ENCODE measurements at regions not wholly inside any gene's neighbourhood (a gene's known extent, or its start where the extent isn't known, plus 50 kb on each side); places are given as distances from the start of the nearest gene placed in this dataset.

GRCh38 chrX:26927419-26927818, 535.7 kb downstream of the PPP4R3C start:
- TF ChIP-seq KDM1A (IDR thresholded peaks at IDR 0.05; ENCODE audit: borderline replicate concordance) (no peak), RCOR1 (conservative IDR thresholded peaks at IDR 0.05; ENCODE audit: low read depth, low read length) (no peak), CTCF (IDR thresholded peaks at IDR 0.05 in 2 of 3, conservative IDR thresholded peaks at IDR 0.05 in 1 of 3; ENCODE audit: control insufficient read depth in 2 of 3, extremely low read depth in 1 of 3, insufficient read depth in 1 of 3, low read depth in 3 of 3, low read length in 3 of 3) (no peak), RFX5 (IDR thresholded peaks at IDR 0.05; ENCODE audit: low read depth, low read length) (no peak), CEBPB (IDR thresholded peaks at IDR 0.05; ENCODE audit: borderline replicate concordance in 1 of 2, low read depth in 2 of 2, low read length in 2 of 2) (no peak)
- TF ChIP-seq, protein P1, sequence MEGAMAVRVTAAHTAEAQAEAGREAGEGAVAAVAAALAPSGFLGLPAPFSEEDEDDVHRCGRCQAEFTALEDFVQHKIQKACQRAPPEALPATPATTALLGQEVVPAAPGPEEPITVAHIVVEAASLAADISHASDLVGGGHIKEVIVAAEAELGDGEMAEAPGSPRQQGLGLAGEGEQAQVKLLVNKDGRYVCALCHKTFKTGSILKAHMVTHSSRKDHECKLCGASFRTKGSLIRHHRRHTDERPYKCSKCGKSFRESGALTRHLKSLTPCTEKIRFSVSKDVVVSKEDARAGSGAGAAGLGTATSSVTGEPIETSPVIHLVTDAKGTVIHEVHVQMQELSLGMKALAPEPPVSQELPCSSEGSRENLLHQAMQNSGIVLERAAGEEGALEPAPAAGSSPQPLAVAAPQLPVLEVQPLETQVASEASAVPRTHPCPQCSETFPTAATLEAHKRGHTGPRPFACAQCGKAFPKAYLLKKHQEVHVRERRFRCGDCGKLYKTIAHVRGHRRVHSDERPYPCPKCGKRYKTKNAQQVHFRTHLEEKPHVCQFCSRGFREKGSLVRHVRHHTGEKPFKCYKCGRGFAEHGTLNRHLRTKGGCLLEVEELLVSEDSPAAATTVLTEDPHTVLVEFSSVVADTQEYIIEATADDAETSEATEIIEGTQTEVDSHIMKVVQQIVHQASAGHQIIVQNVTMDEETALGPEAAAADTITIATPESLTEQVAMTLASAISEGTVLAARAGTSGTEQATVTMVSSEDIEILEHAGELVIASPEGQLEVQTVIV (IDR thresholded peaks at IDR 0.05; ENCODE audit: borderline replicate concordance, partially characterized antibody), result no peak

All from GM12878 (cell line).